Lower lobe of right lung (tissue), 2 donors: ENCODE measurements at regions not wholly inside any gene's neighbourhood (a gene's known extent, or its start where the extent isn't known, plus 50 kb on each side); places are given as distances from the start of the nearest gene placed in this dataset.

ENCODE experiments used
- ATAC-seq, 2 donors: fragments of 200-7000 bp; cut with Tn5 transposase; one replicate each; pipeline ENCODE4 v1.9.1; 2020 to 2022; ENCODE audit warnings: mild to moderate bottlenecking in 2 of 2, moderate library complexity in 2 of 2
- DNase-seq: peaks from one replicate; pipeline ENCODE4 v3.0.0-alpha.2; 2020
- H3K27ac ChIP-seq: fragments of 200-600 bp; one replicate; pipeline ENCODE4 v1.8.0; 2022
- H3K27me3 ChIP-seq: fragments of 200-600 bp; one replicate; pipeline ENCODE4 v1.8.0; 2022; ENCODE audit warnings: low read depth
- H3K36me3 ChIP-seq: fragments of 200-600 bp; one replicate; pipeline ENCODE4 v1.8.0; 2022; ENCODE audit warnings: mild to moderate bottlenecking
- H3K4me1 ChIP-seq: fragments of 200-600 bp; one replicate; pipeline ENCODE4 v1.8.0; 2022
- H3K4me3 ChIP-seq: fragments of 200-600 bp; one replicate; pipeline ENCODE4 v1.8.0; 2022; ENCODE audit warnings: mild to moderate bottlenecking
- H3K9me3 ChIP-seq: fragments of 200-600 bp; one replicate; pipeline ENCODE4 v1.8.0; 2022
- CTCF ChIP-seq: fragments of 200-600 bp; IDR thresholded peaks from one replicate; pipeline ENCODE4 v1.8.0; 2022; ENCODE audit warnings: antibody characterized with exemption, mild to moderate bottlenecking
- intact Hi-C: fragments of 100-400 bp; cut with DNase I; formaldehyde crosslinking; loops from one replicate; pipeline ENCODE4 v1.11.0; 2022
- donor health status: DM: no; HTN: yes; CAD: no; lungs with severe emphysema.

- intact Hi-C loops: no loop called here
- no peak for ATAC-seq
- no peak for TF ChIP-seq CTCF
Observed at GRCh38 chr3:140760324-140761075, 82.6 kb downstream of the TRIM42 start.

GRCh38 chr3:140761076-140761639 lies 83.3 kb downstream of the TRIM42 start:
- Histone ChIP-seq H3K36me3 (no peaks in the 10 kb centered on the region), H3K27ac (no peak overlapping the region), H3K27me3 (no peaks in the 10 kb centered on the region), H3K4me3 (no peak overlapping the region), H3K9me3 (no peaks in the 10 kb centered on the region), H3K4me1 (no peaks in the 10 kb centered on the region)
- no peak for ATAC-seq
- no peak for DNase-seq
- intact Hi-C loops: no loop called here
- TF ChIP-seq CTCF: no peak

More at GRCh38 chr3:140760324-140761075, 82.6 kb downstream of the TRIM42 start:
- no peaks in the 10 kb centered on the region for H3K9me3 ChIP-seq
- no peak overlapping the region for H3K4me3 ChIP-seq
- H3K27me3 ChIP-seq: no peaks in the 10 kb centered on the region
- H3K4me1 ChIP-seq: no peaks in the 10 kb centered on the region
- no peak overlapping the region for H3K27ac ChIP-seq
- no peaks in the 10 kb centered on the region for H3K36me3 ChIP-seq
- no peak for DNase-seq

- no peak for TF ChIP-seq CTCF
- no peaks in the 10 kb centered on the region for H3K36me3 ChIP-seq
- DNase-seq (no peak), ATAC-seq (no peak)
- intact Hi-C loops: no loop called here
- no peaks in the 10 kb centered on the region for H3K27me3 ChIP-seq
- no peak overlapping the region for H3K27ac ChIP-seq
- no peaks in the 10 kb centered on the region for H3K9me3 ChIP-seq
- H3K4me3 ChIP-seq: no peak overlapping the region
- H3K4me1 ChIP-seq: no peaks in the 10 kb centered on the region
Observed at GRCh38 chr3:140762746-140763145, 84.9 kb downstream of the TRIM42 start.

GRCh38 chr3:140763532-140763931 lies 85.7 kb downstream of the TRIM42 start:
- no peaks in the 10 kb centered on the region for H3K9me3 ChIP-seq
- no peaks in the 10 kb centered on the region for H3K4me1 ChIP-seq
- no peak overlapping the region for H3K4me3 ChIP-seq
- intact Hi-C loops: no loop called here
- TF ChIP-seq CTCF: no peak
- H3K27me3 ChIP-seq: no peaks in the 10 kb centered on the region
- no peak for DNase-seq
- ATAC-seq: no peak
- no peaks in the 10 kb centered on the region for H3K36me3 ChIP-seq
- no peak overlapping the region for H3K27ac ChIP-seq

- Histone ChIP-seq H3K9me3 (no peaks in the 10 kb centered on the region), H3K27me3 (no peaks in the 10 kb centered on the region), H3K4me1 (no peaks in the 10 kb centered on the region), H3K4me3 (no peak overlapping the region), H3K27ac (no peak overlapping the region), H3K36me3 (no peaks in the 10 kb centered on the region)
- intact Hi-C loops: no loop called here
- TF ChIP-seq CTCF: no peak
- no peak for DNase-seq
- ATAC-seq: no peak
Observed at GRCh38 chr3:140765246-140765645, 87.4 kb downstream of the TRIM42 start.
